Stimulated activated naive CD8-positive, alpha-beta T cell treated with anti-CD3 and anti-CD28 coated beads, Interleukin-15, amount 100 ng/mL, for 72 hours (primary cell): ENCODE measurements at regions not wholly inside any gene's neighbourhood (a gene's known extent, or its start where the extent isn't known, plus 50 kb on each side); places are given as distances from the start of the nearest gene placed in this dataset.
"Not testable (repeated sequence)": the region's sequence is repeated elsewhere in the genome, so short reads cannot be mapped to it uniquely, and the experiment has no call there.

Source experiments
- ATAC-seq: fragments of 150-1000 bp; cut with Tn5 transposase; 2 replicates; pipeline ENCODE4 v1.10.0; 2021; ENCODE audit warnings: mild to moderate bottlenecking, moderate library complexity
- DNase-seq, 2 donors: peaks; one replicate each; pipeline ENCODE4 v3.0.0; 2021 to 2022
- H3K27ac Mint-ChIP-seq, 2 donors: one replicate each; pipeline ENCODE4 v1.8.0; 2022; ENCODE audit warnings: mild to moderate bottlenecking in 2 of 2, mixed read lengths in 2 of 2, moderate library complexity in 2 of 2
- H3K27me3 Mint-ChIP-seq: one replicate; pipeline ENCODE4 v1.8.0; 2022; ENCODE audit warnings: mixed read lengths
- H3K4me1 Mint-ChIP-seq: one replicate; pipeline ENCODE4 v1.8.0; 2022; ENCODE audit warnings: mild to moderate bottlenecking, mixed read lengths
- H3K4me3 Mint-ChIP-seq, 2 donors: one replicate each; pipeline ENCODE4 v1.8.0; 2022; ENCODE audit warnings: mild to moderate bottlenecking in 2 of 2, mixed read lengths in 2 of 2, moderate library complexity in 1 of 2
- H3K9me3 Mint-ChIP-seq, 2 donors: one replicate each; pipeline ENCODE4 v1.8.0; 2022; ENCODE audit warnings: mixed read lengths in 2 of 2

DNA sequence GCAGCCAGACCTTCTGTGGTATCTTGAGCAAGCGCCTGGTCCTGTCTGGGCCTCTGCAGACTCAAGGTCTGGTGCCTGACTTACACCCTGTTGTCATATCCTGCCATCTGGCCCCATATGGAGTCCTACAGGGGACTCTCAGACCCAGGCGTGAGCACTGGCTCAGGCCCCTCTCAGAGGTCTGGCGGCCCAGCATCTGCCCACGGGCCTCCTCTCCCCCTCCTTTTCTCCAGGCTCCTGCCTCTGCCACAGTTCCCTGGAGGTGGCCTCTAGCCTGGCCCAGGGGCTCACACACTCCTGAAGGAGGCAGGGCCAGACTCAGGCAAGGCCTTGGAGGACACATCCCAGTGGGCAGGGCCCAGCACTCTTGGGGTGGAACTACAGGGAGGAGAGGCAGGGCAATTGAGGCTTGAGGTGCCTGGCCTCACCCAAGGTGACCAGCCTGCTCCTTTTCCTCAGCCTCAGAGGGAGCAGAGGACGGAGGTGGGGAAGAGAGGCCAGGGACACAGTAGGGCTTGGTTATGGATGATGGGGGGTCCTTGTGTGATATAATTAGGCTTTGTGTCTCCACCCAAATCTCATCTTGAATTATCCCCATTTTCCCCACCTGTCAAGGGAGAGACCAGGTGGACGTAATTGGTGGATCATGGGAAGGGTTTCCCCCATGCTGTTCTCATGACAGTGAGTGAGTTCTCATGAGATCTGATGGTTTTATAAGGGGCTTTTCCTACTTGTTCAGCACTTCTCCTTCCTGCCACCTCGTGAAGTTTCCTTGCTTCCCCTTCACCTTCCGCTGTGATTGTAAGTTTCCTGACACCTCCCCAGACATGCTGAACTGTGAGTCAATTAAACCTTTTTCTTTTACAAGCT, 70.9 kb upstream of the GOLGA6L4 start:
- DNase-seq, H3K9me3 Mint-ChIP-seq, H3K4me1 Mint-ChIP-seq, H3K4me3 Mint-ChIP-seq, H3K27me3 Mint-ChIP-seq: not testable (repeated sequence)
- peak overlapping the region; percentile 2 to 29 for H3K27ac Mint-ChIP-seq
- ATAC-seq = peak; percentile 52

GRCh38 chr15:84170029-84170428, 65.5 kb upstream of the GOLGA6L4 start:
- H3K9me3 Mint-ChIP-seq, H3K4me1 Mint-ChIP-seq, DNase-seq, H3K27me3 Mint-ChIP-seq, H3K4me3 Mint-ChIP-seq, ATAC-seq, H3K27ac Mint-ChIP-seq: not testable (repeated sequence)

- ATAC-seq, H3K9me3 Mint-ChIP-seq, H3K4me1 Mint-ChIP-seq, H3K4me3 Mint-ChIP-seq, H3K27me3 Mint-ChIP-seq, H3K27ac Mint-ChIP-seq: not testable (repeated sequence)
- DNase-seq = peak in 1 of 2 donors; percentile 10
Observed at GRCh38 chr15:84173231-84173610, 62.4 kb upstream of the GOLGA6L4 start.
